IPS-NIHi11 (cell line): ENCODE measurements at regions not wholly inside any gene's neighbourhood (a gene's known extent, or its start where the extent isn't known, plus 50 kb on each side); places are given as distances from the start of the nearest gene placed in this dataset.

ENCODE experiments used
- DNase-seq: peaks from one replicate; pipeline ENCODE4 v3.0.0; 2012; ENCODE audit warnings: mixed read lengths, low spot score

DNA sequence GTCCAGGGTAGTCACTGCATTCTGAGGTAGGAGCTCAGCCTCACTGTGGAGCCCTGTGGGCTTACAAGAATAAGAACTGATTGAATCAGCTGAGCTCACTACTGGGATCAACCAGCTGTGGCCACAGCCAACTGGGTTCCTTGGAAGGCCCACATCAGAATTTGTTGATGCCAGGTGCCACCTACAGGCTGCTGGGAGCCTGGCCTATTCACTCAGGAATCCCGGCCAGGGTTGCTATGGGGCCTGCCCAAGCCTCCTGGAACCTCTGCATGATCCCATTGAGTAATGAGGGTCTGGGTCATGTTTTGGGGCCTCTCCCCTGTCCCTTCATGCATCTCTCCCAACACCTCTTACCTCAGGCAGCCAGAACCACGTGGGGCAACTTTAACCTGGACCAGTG, 53.9 kb upstream of the KIAA1210 start:
- DNase-seq = peak; percentile 26

DNA sequence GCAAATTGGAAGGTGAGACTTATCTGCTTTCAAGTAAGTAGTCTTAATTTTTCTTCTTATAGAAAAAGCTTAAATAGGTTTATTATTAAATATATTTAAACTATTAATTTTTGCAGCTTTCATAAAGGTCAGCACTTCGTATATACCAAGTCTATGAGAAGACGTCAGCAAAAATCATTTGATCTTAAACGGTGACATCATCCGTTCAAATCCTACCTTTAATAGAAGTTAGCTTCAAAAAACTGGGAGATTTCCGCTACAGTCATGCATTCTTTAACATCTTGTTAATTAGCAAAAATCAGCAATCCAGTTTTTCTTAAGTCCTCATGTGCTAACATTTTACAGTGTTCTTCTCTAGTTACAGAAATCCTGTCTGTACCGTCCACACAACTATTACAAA, 49.9 kb upstream of the PGRMC1 start:
- no peak for DNase-seq
